Heart left ventricle (tissue), 13 donors: ENCODE measurements at regions not wholly inside any gene's neighbourhood (a gene's known extent, or its start where the extent isn't known, plus 50 kb on each side); places are given as distances from the start of the nearest gene placed in this dataset.
"Not testable (repeated sequence)": the region's sequence is repeated elsewhere in the genome, so short reads cannot be mapped to it uniquely, and the experiment has no call there.

ENCODE experiments used
- POLR2A ChIP-seq, 2 donors: fragments of 450-650 bp; IDR thresholded peaks; one replicate each; pipeline ENCODE4 v1.6.1; 2017; ENCODE audit warnings: antibody characterized with exemption in 2 of 2, mild to moderate bottlenecking in 2 of 2, moderate library complexity in 2 of 2
- TF ChIP-seq, protein P1 (sequence below), 12 donors: fragments of 200-600 bp; sonication (generic) in 4 of 12; IDR thresholded peaks; one replicate each; pipeline versions ENCODE4 v1.5.0 to v1.8.0; 2018 to 2022; ENCODE audit warnings: antibody characterized with exemption in 12 of 12, mild to moderate bottlenecking in 5 of 12
- donor health status: ischemic (EF 13 %, LVEDD 7.1; RV severe dilation, severe dysfunction).
- donor health status: DM: no; HTN: yes; CAD: no.
- donor health status: DM: no; HTN: no; CAD: no.
- donor health status: ischemic (EF 25% LVEDD 6.9; RV normal size, moderate dysfunction).
- donor health status: ischemic (EF 25% LVEDD 5.7; RV mildly dilated, moderate dysfunction).
- donor health status: ischemic (EF 35%, LVEDD 5.7; RV mildly dilated, moderate dysfunction).
- donor health status: nonischemic (EF 11% LVEDD 7.7; RV severe dilation, severe dysfunction).
- donor health status: DM: yes; HTN: yes; CAD: no.
- donor health status: PGD.
- donor health status: ischemic (EF 29% LVEDD 5.4; RV normal size, mild dysfunction).
- donor health status: nonischemic (EF 23%, LVEDD 6.1; RV moderate dilation, normal function).

DNA sequence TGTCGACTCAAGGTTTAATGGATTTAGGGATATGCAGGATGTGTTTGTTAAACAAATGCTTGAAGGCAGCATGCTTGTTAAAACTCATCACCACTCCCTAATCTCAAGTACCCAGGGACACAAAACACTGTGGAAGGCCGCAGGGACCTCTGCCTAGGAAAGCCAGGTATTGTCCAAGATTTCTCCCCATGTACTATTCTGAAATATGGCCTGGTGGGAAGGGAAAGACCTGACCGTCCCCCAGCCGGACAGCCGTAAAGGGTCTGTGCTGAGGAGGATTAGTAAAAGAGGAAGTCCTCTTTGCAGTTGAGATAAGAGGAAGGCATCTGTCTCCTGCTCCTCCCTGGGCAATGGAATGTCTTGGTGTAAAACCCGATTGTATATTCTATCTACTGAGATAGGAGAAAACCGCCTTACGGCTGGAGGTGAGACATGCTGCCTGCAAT, 85.3 kb upstream of the ZNF322 start:
- TF ChIP-seq, protein P1, sequence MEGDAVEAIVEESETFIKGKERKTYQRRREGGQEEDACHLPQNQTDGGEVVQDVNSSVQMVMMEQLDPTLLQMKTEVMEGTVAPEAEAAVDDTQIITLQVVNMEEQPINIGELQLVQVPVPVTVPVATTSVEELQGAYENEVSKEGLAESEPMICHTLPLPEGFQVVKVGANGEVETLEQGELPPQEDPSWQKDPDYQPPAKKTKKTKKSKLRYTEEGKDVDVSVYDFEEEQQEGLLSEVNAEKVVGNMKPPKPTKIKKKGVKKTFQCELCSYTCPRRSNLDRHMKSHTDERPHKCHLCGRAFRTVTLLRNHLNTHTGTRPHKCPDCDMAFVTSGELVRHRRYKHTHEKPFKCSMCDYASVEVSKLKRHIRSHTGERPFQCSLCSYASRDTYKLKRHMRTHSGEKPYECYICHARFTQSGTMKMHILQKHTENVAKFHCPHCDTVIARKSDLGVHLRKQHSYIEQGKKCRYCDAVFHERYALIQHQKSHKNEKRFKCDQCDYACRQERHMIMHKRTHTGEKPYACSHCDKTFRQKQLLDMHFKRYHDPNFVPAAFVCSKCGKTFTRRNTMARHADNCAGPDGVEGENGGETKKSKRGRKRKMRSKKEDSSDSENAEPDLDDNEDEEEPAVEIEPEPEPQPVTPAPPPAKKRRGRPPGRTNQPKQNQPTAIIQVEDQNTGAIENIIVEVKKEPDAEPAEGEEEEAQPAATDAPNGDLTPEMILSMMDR (IDR thresholded peaks at IDR 0.05), result not testable (repeated sequence)
- not testable (repeated sequence) for TF ChIP-seq POLR2A (IDR thresholded peaks at IDR 0.05)
